BLaER1 (cell line): ENCODE measurements at regions not wholly inside any gene's neighbourhood (a gene's known extent, or its start where the extent isn't known, plus 50 kb on each side); places are given as distances from the start of the nearest gene placed in this dataset.

Experiments
- H3K27ac ChIP-seq: shearing (Covaris generic); formaldehyde crosslinking; 2 replicates; pipeline ENCODE4 v1.8.1; 2022
- H3K27me3 ChIP-seq: shearing (Covaris generic); formaldehyde crosslinking; 2 replicates; pipeline ENCODE4 v1.8.1; 2022
- H3K36me3 ChIP-seq: shearing (Covaris generic); formaldehyde crosslinking; 2 replicates; pipeline ENCODE4 v1.8.1; 2022
- H3K4me1 ChIP-seq: shearing (Covaris generic); formaldehyde crosslinking; 2 replicates; pipeline ENCODE4 v1.8.1; 2022
- H3K4me2 ChIP-seq: shearing (Covaris generic); formaldehyde crosslinking; 2 replicates; pipeline ENCODE4 v1.8.1; 2022
- H3K4me3 ChIP-seq: shearing (Covaris generic); formaldehyde crosslinking; 2 replicates; pipeline ENCODE4 v1.8.1; 2022
- H3K9ac ChIP-seq: shearing (Covaris generic); formaldehyde crosslinking; 2 replicates; pipeline ENCODE4 v1.8.1; 2022
- H3K9me3 ChIP-seq: shearing (Covaris generic); formaldehyde crosslinking; 2 replicates; pipeline ENCODE4 v1.8.1; 2022
- H4K20me1 ChIP-seq: shearing (Covaris generic); formaldehyde crosslinking; 2 replicates; pipeline ENCODE4 v1.8.1; 2022
- Cebpa-rat ChIP-seq: shearing (Covaris generic); IDR thresholded peaks from 2 replicates; pipeline ENCODE4 v1.8.1; 2022

- no peak for TF ChIP-seq Cebpa-rat
Observed at GRCh38 chr20:52921340-52921739, 50.8 kb upstream of the TSHZ2 start.

GRCh38 chr20:52918311-52918710 lies 53.8 kb upstream of the TSHZ2 start:
- TF ChIP-seq Cebpa-rat, result no peak
- H3K4me3 ChIP-seq, result no peak overlapping the region
- H3K9ac ChIP-seq, result no peak overlapping the region
- H3K27ac ChIP-seq, result no peak overlapping the region
- no peaks in the 10 kb centered on the region for H3K27me3 ChIP-seq
- no peaks in the 10 kb centered on the region for H3K4me1 ChIP-seq
- no peaks in the 10 kb centered on the region for H3K36me3 ChIP-seq
- H3K4me2 ChIP-seq, result no peak overlapping the region
- H3K9me3 ChIP-seq, result peaks cover 16% of the 10 kb centered on the region
- H4K20me1 ChIP-seq, result no peaks in the 10 kb centered on the region

More at GRCh38 chr20:52921340-52921739, 50.8 kb upstream of the TSHZ2 start:
- H3K27me3 ChIP-seq, result no peaks in the 10 kb centered on the region
- H3K27ac ChIP-seq, result no peak overlapping the region
- no peak overlapping the region for H3K9ac ChIP-seq
- no peaks in the 10 kb centered on the region for H3K9me3 ChIP-seq
- H3K4me1 ChIP-seq, result no peaks in the 10 kb centered on the region
- no peaks in the 10 kb centered on the region for H4K20me1 ChIP-seq
- H3K4me3 ChIP-seq, result no peak overlapping the region
- H3K36me3 ChIP-seq, result no peaks in the 10 kb centered on the region
- H3K4me2 ChIP-seq, result no peak overlapping the region

GRCh38 chr20:52915564-52915963 lies 56.6 kb upstream of the TSHZ2 start:
- no peak overlapping the region for H3K27ac ChIP-seq
- H3K27me3 ChIP-seq, result no peaks in the 10 kb centered on the region
- no peaks in the 10 kb centered on the region for H3K36me3 ChIP-seq
- no peak overlapping the region for H3K4me3 ChIP-seq
- peaks cover 16% of the 10 kb centered on the region for H3K9me3 ChIP-seq
- no peak overlapping the region for H3K4me2 ChIP-seq
- H3K4me1 ChIP-seq, result no peaks in the 10 kb centered on the region
- TF ChIP-seq Cebpa-rat, result no peak
- no peaks in the 10 kb centered on the region for H4K20me1 ChIP-seq
- no peak overlapping the region for H3K9ac ChIP-seq

GRCh38 chr20:52914870-52915269 lies 57.3 kb upstream of the TSHZ2 start:
- Histone ChIP-seq H3K9ac (no peak overlapping the region), H3K4me2 (no peak overlapping the region), H3K27me3 (no peaks in the 10 kb centered on the region), H3K4me3 (no peak overlapping the region), H4K20me1 (no peaks in the 10 kb centered on the region), H3K4me1 (no peaks in the 10 kb centered on the region), H3K36me3 (no peaks in the 10 kb centered on the region), H3K27ac (no peak overlapping the region), H3K9me3 (peaks cover 16% of the 10 kb centered on the region)
- no peak for TF ChIP-seq Cebpa-rat

GRCh38 chr20:52913650-52914387 lies 58.3 kb upstream of the TSHZ2 start:
- no peaks in the 10 kb centered on the region for H3K36me3 ChIP-seq
- no peaks in the 10 kb centered on the region for H3K27me3 ChIP-seq
- no peaks in the 10 kb centered on the region for H4K20me1 ChIP-seq
- no peak overlapping the region for H3K4me3 ChIP-seq
- H3K4me1 ChIP-seq, result no peaks in the 10 kb centered on the region
- H3K4me2 ChIP-seq, result no peak overlapping the region
- TF ChIP-seq Cebpa-rat, result no peak
- H3K9ac ChIP-seq, result no peak overlapping the region
- peaks cover 16% of the 10 kb centered on the region for H3K9me3 ChIP-seq
- H3K27ac ChIP-seq, result no peak overlapping the region

- no peak overlapping the region for H3K4me3 ChIP-seq
- no peaks in the 10 kb centered on the region for H3K4me1 ChIP-seq
- H3K27ac ChIP-seq, result no peak overlapping the region
- no peak overlapping the region for H3K4me2 ChIP-seq
- H3K27me3 ChIP-seq, result no peaks in the 10 kb centered on the region
- no peaks in the 10 kb centered on the region for H4K20me1 ChIP-seq
- H3K9me3 ChIP-seq, result no peaks in the 10 kb centered on the region
- no peaks in the 10 kb centered on the region for H3K36me3 ChIP-seq
- no peak for TF ChIP-seq Cebpa-rat
- H3K9ac ChIP-seq, result no peak overlapping the region
Observed at GRCh38 chr20:52905241-52905994, 66.7 kb upstream of the TSHZ2 start.

- Histone ChIP-seq H3K9ac (no peak overlapping the region), H3K27ac (no peak overlapping the region), H3K4me3 (no peak overlapping the region), H3K27me3 (no peaks in the 10 kb centered on the region), H3K4me2 (no peak overlapping the region), H3K36me3 (no peaks in the 10 kb centered on the region), H4K20me1 (no peaks in the 10 kb centered on the region), H3K9me3 (no peaks in the 10 kb centered on the region), H3K4me1 (no peaks in the 10 kb centered on the region)
- no peak for TF ChIP-seq Cebpa-rat
Observed at GRCh38 chr20:52904837-52905236, 67.3 kb upstream of the TSHZ2 start.

GRCh38 chr20:52899041-52899608 lies 73.0 kb upstream of the TSHZ2 start:
- Histone ChIP-seq H3K27me3 (no peaks in the 10 kb centered on the region), H3K9me3 (no peaks in the 10 kb centered on the region), H3K4me1 (no peaks in the 10 kb centered on the region), H3K4me3 (no peak overlapping the region), H3K9ac (no peak overlapping the region), H3K36me3 (no peaks in the 10 kb centered on the region), H4K20me1 (no peaks in the 10 kb centered on the region), H3K27ac (no peak overlapping the region), H3K4me2 (no peak overlapping the region)
- no peak for TF ChIP-seq Cebpa-rat

- H3K9ac ChIP-seq, result no peak overlapping the region
- H3K27ac ChIP-seq, result no peak overlapping the region
- H4K20me1 ChIP-seq, result no peaks in the 10 kb centered on the region
- no peak for TF ChIP-seq Cebpa-rat
- no peaks in the 10 kb centered on the region for H3K36me3 ChIP-seq
- H3K4me1 ChIP-seq, result no peaks in the 10 kb centered on the region
- H3K9me3 ChIP-seq, result no peaks in the 10 kb centered on the region
- no peaks in the 10 kb centered on the region for H3K27me3 ChIP-seq
- no peak overlapping the region for H3K4me3 ChIP-seq
- H3K4me2 ChIP-seq, result no peak overlapping the region
Observed at GRCh38 chr20:52896348-52896747, 75.8 kb upstream of the TSHZ2 start.

- TF ChIP-seq Cebpa-rat, result no peak
- Histone ChIP-seq H3K9me3 (no peaks in the 10 kb centered on the region), H3K36me3 (no peaks in the 10 kb centered on the region), H3K9ac (no peak overlapping the region), H3K4me2 (no peak overlapping the region), H3K4me1 (no peaks in the 10 kb centered on the region), H4K20me1 (no peaks in the 10 kb centered on the region), H3K27ac (no peak overlapping the region), H3K4me3 (no peak overlapping the region), H3K27me3 (no peaks in the 10 kb centered on the region)
Observed at GRCh38 chr20:52895701-52896100, 76.5 kb upstream of the TSHZ2 start.
